ENCODE measurements at regions not wholly inside any gene's neighbourhood (a gene's known extent, or its start where the extent isn't known, plus 50 kb on each side); places are given as distances from the start of the nearest gene placed in this dataset.

- no peaks in the 10 kb centered on the region for H3K27me3 ChIP-seq
- H3K4me1 ChIP-seq, result no peaks in the 10 kb centered on the region
- intact Hi-C loops (cut with DNase I), result no loop called here
- WGBS, 4 donors, result 90 to 98% (median 92%) methylated on average over 13 to 21 of the region's 21 CpGs
- no peak overlapping the region for H3K4me3 ChIP-seq
- H3K9me3 ChIP-seq, result peaks cover 0 to 2% (median 0%) of the 10 kb centered on the region in 12 donors
- H3K36me3 ChIP-seq, result no peaks in the 10 kb centered on the region
- TF ChIP-seq POLR2A (IDR thresholded peaks at IDR 0.05), result no peak
- TF ChIP-seq, protein P1, sequence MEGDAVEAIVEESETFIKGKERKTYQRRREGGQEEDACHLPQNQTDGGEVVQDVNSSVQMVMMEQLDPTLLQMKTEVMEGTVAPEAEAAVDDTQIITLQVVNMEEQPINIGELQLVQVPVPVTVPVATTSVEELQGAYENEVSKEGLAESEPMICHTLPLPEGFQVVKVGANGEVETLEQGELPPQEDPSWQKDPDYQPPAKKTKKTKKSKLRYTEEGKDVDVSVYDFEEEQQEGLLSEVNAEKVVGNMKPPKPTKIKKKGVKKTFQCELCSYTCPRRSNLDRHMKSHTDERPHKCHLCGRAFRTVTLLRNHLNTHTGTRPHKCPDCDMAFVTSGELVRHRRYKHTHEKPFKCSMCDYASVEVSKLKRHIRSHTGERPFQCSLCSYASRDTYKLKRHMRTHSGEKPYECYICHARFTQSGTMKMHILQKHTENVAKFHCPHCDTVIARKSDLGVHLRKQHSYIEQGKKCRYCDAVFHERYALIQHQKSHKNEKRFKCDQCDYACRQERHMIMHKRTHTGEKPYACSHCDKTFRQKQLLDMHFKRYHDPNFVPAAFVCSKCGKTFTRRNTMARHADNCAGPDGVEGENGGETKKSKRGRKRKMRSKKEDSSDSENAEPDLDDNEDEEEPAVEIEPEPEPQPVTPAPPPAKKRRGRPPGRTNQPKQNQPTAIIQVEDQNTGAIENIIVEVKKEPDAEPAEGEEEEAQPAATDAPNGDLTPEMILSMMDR (IDR thresholded peaks at IDR 0.05), result no peak
- DNase-seq (peak in 1 of 5 donors; percentile 18), ATAC-seq (no peak)
- H3K27ac ChIP-seq, result no peak overlapping the region
Observed at GRCh38 chr7:85423209-85423895, 236.5 kb upstream of the SEMA3D start.

DNA sequence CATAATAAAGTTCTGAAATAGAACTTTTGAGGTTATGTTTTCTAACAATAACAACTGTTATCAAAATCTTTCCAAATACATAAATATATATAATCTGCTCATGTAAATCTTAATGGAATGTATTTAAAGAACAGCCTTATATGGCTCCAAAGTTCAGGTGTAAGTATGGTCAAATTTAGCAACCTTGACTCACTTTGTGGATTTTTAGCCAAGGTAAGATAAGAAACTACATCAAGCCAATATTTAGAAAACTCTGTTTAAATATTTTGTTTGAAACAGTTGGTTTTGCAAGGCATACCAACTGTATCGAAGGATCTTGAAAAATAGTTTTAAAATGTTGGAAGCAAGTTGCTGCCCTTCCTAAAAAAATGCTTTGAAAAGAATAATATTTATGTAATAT lies 228.9 kb upstream of the SEMA3D start:
- intact Hi-C loops (cut with DNase I), result no loop called here
- WGBS, 4 donors, result 85 to 93% (median 89%) methylated on average over 1 of the region's 1 CpG
- ATAC-seq, result no peak
- Histone ChIP-seq H3K4me3 (no peak overlapping the region), H3K27me3 (no peaks in the 10 kb centered on the region), H3K27ac (no peak overlapping the region), H3K36me3 (no peaks in the 10 kb centered on the region), H3K9me3 (no peaks in the 10 kb centered on the region), H3K4me1 (no peaks in the 10 kb centered on the region)
- TF ChIP-seq, protein P1 (IDR thresholded peaks at IDR 0.05), result no peak
- no peak for TF ChIP-seq POLR2A (IDR thresholded peaks at IDR 0.05)
- no peak for DNase-seq

GRCh38 chr7:85413718-85414117 lies 226.9 kb upstream of the SEMA3D start:
- H3K27me3 ChIP-seq, result no peaks in the 10 kb centered on the region
- 68 to 78% (median 72%) methylated on average over 6 of the region's 6 CpGs for WGBS, 4 donors
- DNase-seq (no peak), ATAC-seq (no peak)
- no peaks in the 10 kb centered on the region for H3K9me3 ChIP-seq
- H3K4me3 ChIP-seq, result no peak overlapping the region
- intact Hi-C loops (cut with DNase I), result no loop called here
- no peaks in the 10 kb centered on the region for H3K36me3 ChIP-seq
- no peak for TF ChIP-seq POLR2A (IDR thresholded peaks at IDR 0.05)
- TF ChIP-seq, protein P1 (IDR thresholded peaks at IDR 0.05), result no peak
- no peaks in the 10 kb centered on the region for H3K4me1 ChIP-seq
- no peak overlapping the region for H3K27ac ChIP-seq

DNA sequence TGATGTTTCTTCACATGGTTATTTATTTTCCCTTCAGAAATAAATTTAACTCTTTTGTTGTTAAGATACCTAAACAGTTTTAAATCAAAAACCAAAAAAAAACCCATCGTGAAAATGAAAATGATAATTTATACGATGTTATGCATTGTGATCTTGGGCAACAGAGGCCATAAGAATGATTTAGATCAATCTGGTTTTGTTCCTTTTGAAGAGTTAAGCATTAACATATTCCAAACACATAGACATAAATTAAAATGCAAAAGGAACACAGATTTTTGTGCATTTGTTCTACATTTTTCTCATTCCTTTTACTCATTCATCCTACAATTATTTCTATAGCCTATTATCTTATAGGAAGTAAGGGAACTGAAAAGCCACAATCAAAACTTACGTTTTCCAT lies 226.1 kb upstream of the SEMA3D start:
- 84 to 85% (median 85%) methylated on average over 3 of the region's 3 CpGs for WGBS, 4 donors
- DNase-seq, result no peak
- H3K4me3 ChIP-seq, result no peak overlapping the region

More for the DNA sequence above, 226.1 kb upstream of the SEMA3D start:
- H3K36me3 ChIP-seq, result no peaks in the 10 kb centered on the region
- no peaks in the 10 kb centered on the region for H3K9me3 ChIP-seq
- no peak for ATAC-seq
- intact Hi-C loops (cut with DNase I), result no loop called here
- no peak overlapping the region for H3K27ac ChIP-seq
- H3K27me3 ChIP-seq, result no peaks in the 10 kb centered on the region
- TF ChIP-seq POLR2A (IDR thresholded peaks at IDR 0.05), result no peak
- TF ChIP-seq, protein P1 (IDR thresholded peaks at IDR 0.05), result no peak
- no peaks in the 10 kb centered on the region for H3K4me1 ChIP-seq

Measured in heart left ventricle (tissue), 16 donors.